Panc1 (cell line): ENCODE measurements at regions not wholly inside any gene's neighbourhood (a gene's known extent, or its start where the extent isn't known, plus 50 kb on each side); places are given as distances from the start of the nearest gene placed in this dataset.

ENCODE experiments used
- ATAC-seq: fragments of 200-7000 bp; cut with Tn5 transposase; 2 replicates; pipeline ENCODE4 v1.9.1; 2020; ENCODE audit warnings: mild to moderate bottlenecking, moderate library complexity
- BruUV-seq: library from RNA; stranded (reverse); fragments of 400-500 nt; replicated peaks from 2 replicates; lab custom pipeline; 2021; lab: Mats Ljungman, UMichigan
- CTCF ChIA-PET: fragments of 300-600 bp; sonication (Branson Sonifier 250); formaldehyde crosslinking; loops from one replicate; lab custom pipeline; 2022; ENCODE audit warnings: antibody characterized with exemption; lab: Charles Lee
- POLR2A ChIA-PET: fragments of 300-600 bp; sonication (Branson Sonifier 250); formaldehyde crosslinking; loops from one replicate; lab custom pipeline; 2022; ENCODE audit warnings: antibody characterized with exemption; lab: Charles Lee
- DNase-seq: peaks from one replicate; pipeline ENCODE4 v3.0.0-alpha.2; 2010; ENCODE audit warnings: low read depth, low spot score
- H3K27ac ChIP-seq: 2 replicates; pipeline ENCODE4 v1.5.1; 2011; ENCODE audit warnings: mild to moderate bottlenecking, low read length, inconsistent platforms
- H3K27me3 ChIP-seq: fragments of 200-500 bp; sonication (Bioruptor generic); 2 replicates; pipeline ENCODE4 v1.6.0; 2014; ENCODE audit warnings: low read length, inconsistent platforms; ENCODE audit not compliant: control insufficient read depth, insufficient read depth
- H3K36me3 ChIP-seq: fragments of 200-500 bp; sonication (Bioruptor generic); 2 replicates; pipeline ENCODE4 v1.5.1; 2014; ENCODE audit warnings: inconsistent platforms, mild to moderate bottlenecking, low read length, moderate library complexity; ENCODE audit not compliant: control insufficient read depth, insufficient read depth
- H3K4me1 ChIP-seq: 2 replicates; pipeline ENCODE4 v1.5.1; 2011; ENCODE audit warnings: inconsistent platforms, mild to moderate bottlenecking, low read length, moderate library complexity; ENCODE audit not compliant: control insufficient read depth, insufficient read depth
- H3K4me3 ChIP-seq, 2 experiments: 2 replicates each; pipeline ENCODE4 v1.5.1; 2011 to 2012; ENCODE audit warnings: low read depth in 2 of 2, low read length in 2 of 2, mild to moderate bottlenecking in 2 of 2, inconsistent platforms in 1 of 2, moderate library complexity in 1 of 2
- H3K9me3 ChIP-seq: fragments of 200-500 bp; sonication (Bioruptor generic); 2 replicates; pipeline ENCODE4 v1.5.1; 2014; ENCODE audit warnings: low read depth, mild to moderate bottlenecking, inconsistent platforms, low read length, moderate library complexity; ENCODE audit not compliant: control insufficient read depth, insufficient read depth
- POLR2AphosphoS5 ChIP-seq: IDR thresholded peaks from 2 replicates; pipeline ENCODE4 v1.6.1; 2012; ENCODE audit warnings: mild to moderate bottlenecking, low read depth, low read length, moderate library complexity
- SIN3A ChIP-seq: IDR thresholded peaks from 2 replicates; pipeline ENCODE4 v1.6.1; 2012; ENCODE audit warnings: low read depth, mild to moderate bottlenecking, low read length, moderate library complexity, borderline replicate concordance; ENCODE audit not compliant: insufficient read depth
- TCF7L2 ChIP-seq: IDR thresholded peaks from 2 replicates; pipeline ENCODE4 v1.6.1; 2011; ENCODE audit warnings: mild to moderate bottlenecking, low read depth, low read length, inconsistent platforms
- in situ Hi-C: cut with HindIII; loops from 2 replicates; pipeline ENCODE4 v1.10.0; 2016; ENCODE audit warnings: low sequenced_read_pairs, low pct_unique_long_range_greater_than_20kb
- intact Hi-C: fragments of 100-400 bp; cut with micrococcal nuclease; formaldehyde crosslinking; loops from one replicate; pipeline ENCODE4 v1.10.0; 2022; ENCODE audit not compliant: unreplicated experiment
- TF ChIP-seq, protein P1 (sequence below): fragments of 450-650 bp; IDR thresholded peaks from 2 replicates; pipeline ENCODE4 v1.5.1; 2017; ENCODE audit warnings: mild to moderate bottlenecking
- TF ChIP-seq, protein P2 (sequence below), 2 experiments: IDR thresholded peaks; 2 replicates each; pipeline ENCODE4 v1.6.1; 2011 to 2012; ENCODE audit warnings: low read depth in 2 of 2, control low read depth in 1 of 2, low read length in 1 of 2, mild to moderate bottlenecking in 1 of 2, moderate library complexity in 1 of 2; ENCODE audit not compliant: insufficient read depth in 1 of 2

DNA sequence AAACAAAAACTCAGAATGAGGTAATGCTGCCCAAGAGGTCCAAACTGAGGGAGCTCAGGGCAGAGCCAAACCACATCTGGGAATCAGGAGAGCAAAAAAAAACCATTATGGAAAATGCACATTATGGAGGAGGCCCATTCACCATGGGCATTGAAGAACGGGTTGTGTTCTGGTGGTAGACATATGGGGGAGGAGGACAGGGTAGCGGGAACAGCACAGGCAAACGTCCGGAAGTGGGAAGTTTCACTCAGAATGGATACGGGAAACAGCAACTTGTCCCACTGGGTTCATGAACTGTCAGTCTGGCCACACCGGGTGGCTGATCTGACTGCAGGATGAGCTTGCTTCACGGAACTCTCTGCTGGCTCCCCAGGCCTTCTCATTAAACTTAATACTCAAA lies 139.7 kb downstream of the RRAGC start:
- intact Hi-C loops: no loop called here

DNA sequence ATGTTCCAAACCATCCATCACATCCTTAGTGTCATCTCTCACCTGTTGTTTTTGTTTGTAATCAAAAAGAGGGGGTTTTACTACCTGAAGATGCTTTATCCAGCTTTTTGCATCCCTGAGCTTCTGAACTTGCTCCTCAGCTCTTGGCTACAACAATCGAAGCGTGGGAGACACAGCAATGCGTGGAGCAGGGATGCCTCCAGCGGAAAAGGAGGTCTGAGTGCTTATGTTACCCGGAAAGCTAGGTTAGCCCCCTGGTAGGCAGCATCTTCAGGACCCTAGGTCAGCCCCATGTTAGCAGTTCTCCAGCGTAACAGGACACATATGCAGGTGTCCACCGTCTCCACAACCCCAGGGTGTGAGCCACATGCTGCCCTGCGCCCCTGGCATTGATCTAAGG lies 141.5 kb downstream of the RRAGC start:
- intact Hi-C loops: no loop called here
- POLR2A ChIA-PET: no interaction called here
- in situ Hi-C loops: no loop called here

More for the DNA sequence above, 139.7 kb downstream of the RRAGC start:
- Histone ChIP-seq H3K4me3 (no peak overlapping the region), H3K36me3 (no peaks in the 10 kb centered on the region), H3K27me3 (peaks cover 8% of the 10 kb centered on the region), H3K4me1 (no peaks in the 10 kb centered on the region), H3K9me3 (no peaks in the 10 kb centered on the region), H3K27ac (no peak overlapping the region)
- ATAC-seq (no peak), DNase-seq (no peak)
- POLR2A ChIA-PET: interaction anchor here (0.6 kb wide), 1 partner anchor 378 kb away, joined by 3 read pairs; no protein-coding TSS in a partner anchor
- CTCF ChIA-PET: interaction anchor here (0.6 to 0.7 kb wide), 2 partner anchors 106 to 138 kb away, joined by 3 to 4 read pairs; no protein-coding TSS in a partner anchor
- TF ChIP-seq TCF7L2 (no peak), POLR2AphosphoS5 (no peak), SIN3A (no peak)
- TF ChIP-seq, protein P1, sequence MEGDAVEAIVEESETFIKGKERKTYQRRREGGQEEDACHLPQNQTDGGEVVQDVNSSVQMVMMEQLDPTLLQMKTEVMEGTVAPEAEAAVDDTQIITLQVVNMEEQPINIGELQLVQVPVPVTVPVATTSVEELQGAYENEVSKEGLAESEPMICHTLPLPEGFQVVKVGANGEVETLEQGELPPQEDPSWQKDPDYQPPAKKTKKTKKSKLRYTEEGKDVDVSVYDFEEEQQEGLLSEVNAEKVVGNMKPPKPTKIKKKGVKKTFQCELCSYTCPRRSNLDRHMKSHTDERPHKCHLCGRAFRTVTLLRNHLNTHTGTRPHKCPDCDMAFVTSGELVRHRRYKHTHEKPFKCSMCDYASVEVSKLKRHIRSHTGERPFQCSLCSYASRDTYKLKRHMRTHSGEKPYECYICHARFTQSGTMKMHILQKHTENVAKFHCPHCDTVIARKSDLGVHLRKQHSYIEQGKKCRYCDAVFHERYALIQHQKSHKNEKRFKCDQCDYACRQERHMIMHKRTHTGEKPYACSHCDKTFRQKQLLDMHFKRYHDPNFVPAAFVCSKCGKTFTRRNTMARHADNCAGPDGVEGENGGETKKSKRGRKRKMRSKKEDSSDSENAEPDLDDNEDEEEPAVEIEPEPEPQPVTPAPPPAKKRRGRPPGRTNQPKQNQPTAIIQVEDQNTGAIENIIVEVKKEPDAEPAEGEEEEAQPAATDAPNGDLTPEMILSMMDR: no peak
- TF ChIP-seq, protein P2, sequence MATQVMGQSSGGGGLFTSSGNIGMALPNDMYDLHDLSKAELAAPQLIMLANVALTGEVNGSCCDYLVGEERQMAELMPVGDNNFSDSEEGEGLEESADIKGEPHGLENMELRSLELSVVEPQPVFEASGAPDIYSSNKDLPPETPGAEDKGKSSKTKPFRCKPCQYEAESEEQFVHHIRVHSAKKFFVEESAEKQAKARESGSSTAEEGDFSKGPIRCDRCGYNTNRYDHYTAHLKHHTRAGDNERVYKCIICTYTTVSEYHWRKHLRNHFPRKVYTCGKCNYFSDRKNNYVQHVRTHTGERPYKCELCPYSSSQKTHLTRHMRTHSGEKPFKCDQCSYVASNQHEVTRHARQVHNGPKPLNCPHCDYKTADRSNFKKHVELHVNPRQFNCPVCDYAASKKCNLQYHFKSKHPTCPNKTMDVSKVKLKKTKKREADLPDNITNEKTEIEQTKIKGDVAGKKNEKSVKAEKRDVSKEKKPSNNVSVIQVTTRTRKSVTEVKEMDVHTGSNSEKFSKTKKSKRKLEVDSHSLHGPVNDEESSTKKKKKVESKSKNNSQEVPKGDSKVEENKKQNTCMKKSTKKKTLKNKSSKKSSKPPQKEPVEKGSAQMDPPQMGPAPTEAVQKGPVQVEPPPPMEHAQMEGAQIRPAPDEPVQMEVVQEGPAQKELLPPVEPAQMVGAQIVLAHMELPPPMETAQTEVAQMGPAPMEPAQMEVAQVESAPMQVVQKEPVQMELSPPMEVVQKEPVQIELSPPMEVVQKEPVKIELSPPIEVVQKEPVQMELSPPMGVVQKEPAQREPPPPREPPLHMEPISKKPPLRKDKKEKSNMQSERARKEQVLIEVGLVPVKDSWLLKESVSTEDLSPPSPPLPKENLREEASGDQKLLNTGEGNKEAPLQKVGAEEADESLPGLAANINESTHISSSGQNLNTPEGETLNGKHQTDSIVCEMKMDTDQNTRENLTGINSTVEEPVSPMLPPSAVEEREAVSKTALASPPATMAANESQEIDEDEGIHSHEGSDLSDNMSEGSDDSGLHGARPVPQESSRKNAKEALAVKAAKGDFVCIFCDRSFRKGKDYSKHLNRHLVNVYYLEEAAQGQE (IDR thresholded peaks at IDR 0.05; ENCODE audit: insufficient read depth in 1 of 2, low read depth in 2 of 2, low read length in 1 of 2): no peak
- no TSS peak for BruUV-seq
- in situ Hi-C loops: no loop called here

More for the DNA sequence above, 141.5 kb downstream of the RRAGC start:
- H3K36me3 ChIP-seq: no peaks in the 10 kb centered on the region
- no peaks in the 10 kb centered on the region for H3K4me1 ChIP-seq
- peaks cover 8% of the 10 kb centered on the region for H3K27me3 ChIP-seq
- no peaks in the 10 kb centered on the region for H3K9me3 ChIP-seq
- no peak overlapping the region for H3K27ac ChIP-seq
- CTCF ChIA-PET: no interaction called here
- H3K4me3 ChIP-seq: no peak overlapping the region
- TF ChIP-seq SIN3A (no peak), TCF7L2 (no peak), POLR2AphosphoS5 (no peak)
- TF ChIP-seq, protein P2 (IDR thresholded peaks at IDR 0.05; ENCODE audit: insufficient read depth in 1 of 2, low read depth in 2 of 2, low read length in 1 of 2): no peak
- DNase-seq (no peak), ATAC-seq (no peak)
- BruUV-seq: no TSS peak
